Neural progenitor cell (in vitro differentiated cells): ENCODE measurements at regions not wholly inside any gene's neighbourhood (a gene's known extent, or its start where the extent isn't known, plus 50 kb on each side); places are given as distances from the start of the nearest gene placed in this dataset.

ENCODE experiments used
- DNase-seq: peaks from one replicate; pipeline ENCODE4 v3.0.0-alpha.2; 2016; ENCODE audit warnings: low spot score
- H2AFZ ChIP-seq: fragments of 200-600 bp; sonication (generic); replicated peaks from 2 replicates; pipeline ENCODE4 v1.6.1; 2016; ENCODE audit warnings: antibody characterized with exemption
- H3F3A ChIP-seq: fragments of 200-600 bp; sonication (generic); 2 replicates; pipeline ENCODE4 v1.6.1; 2016; ENCODE audit warnings: antibody characterized with exemption, low read depth
- H3K27ac ChIP-seq: fragments of 200-600 bp; sonication (generic); 2 replicates; pipeline ENCODE4 v1.5.1; 2016; ENCODE audit warnings: mild to moderate bottlenecking
- H3K27me3 ChIP-seq: fragments of 200-600 bp; sonication (generic); 2 replicates; pipeline ENCODE4 v1.6.1; 2016; ENCODE audit warnings: mild to moderate bottlenecking, moderate library complexity
- H3K36me3 ChIP-seq: fragments of 200-600 bp; sonication (generic); 2 replicates; pipeline ENCODE4 v1.5.1; 2016
- H3K4me1 ChIP-seq: fragments of 200-600 bp; sonication (generic); 2 replicates; pipeline ENCODE4 v1.6.1; 2016; ENCODE audit warnings: mixed run types
- H3K4me2 ChIP-seq: fragments of 200-600 bp; sonication (generic); 2 replicates; pipeline ENCODE4 v1.6.1; 2016
- H3K4me3 ChIP-seq: fragments of 200-600 bp; sonication (generic); 2 replicates; pipeline ENCODE4 v1.5.1; 2016
- H3K79me2 ChIP-seq: fragments of 200-600 bp; sonication (generic); 2 replicates; pipeline ENCODE4 v1.6.1; 2016; ENCODE audit warnings: low read depth
- H3K9ac ChIP-seq: fragments of 200-600 bp; sonication (generic); 2 replicates; pipeline ENCODE4 v1.6.1; 2016
- H3K9me3 ChIP-seq: fragments of 200-600 bp; sonication (generic); 2 replicates; pipeline ENCODE4 v1.5.1; 2016; ENCODE audit warnings: low read depth
- H4K20me1 ChIP-seq: fragments of 200-600 bp; sonication (generic); 2 replicates; pipeline ENCODE4 v1.6.1; 2016; ENCODE audit warnings: low read depth
- H3K27ac Mint-ChIP-seq: 3 replicates; pipeline ENCODE4 v1.8.0; 2021; ENCODE audit warnings: mixed read lengths
- H3K27me3 Mint-ChIP-seq: 2 replicates; pipeline ENCODE4 v1.8.0; 2022; ENCODE audit warnings: low read depth, mild to moderate bottlenecking, inconsistent platforms, moderate library complexity, mixed read lengths; ENCODE audit not compliant: insufficient read depth
- H3K36me3 Mint-ChIP-seq: 3 replicates; pipeline ENCODE4 v1.8.0; 2021; ENCODE audit warnings: mixed read lengths
- H3K4me1 Mint-ChIP-seq: 3 replicates; pipeline ENCODE4 v1.8.0; 2021; ENCODE audit warnings: mixed read lengths
- H3K4me3 Mint-ChIP-seq: 3 replicates; pipeline ENCODE4 v1.8.0; 2021; ENCODE audit warnings: mild to moderate bottlenecking, moderate library complexity, mixed read lengths
- H3K9me3 Mint-ChIP-seq: 3 replicates; pipeline ENCODE4 v1.8.0; 2020; ENCODE audit warnings: mixed read lengths
- EZH2 ChIP-seq: fragments of 200-600 bp; sonication (generic); IDR thresholded peaks from 2 replicates; pipeline ENCODE4 v1.6.1; 2017; ENCODE audit warnings: antibody characterized with exemption, mild to moderate bottlenecking, moderate library complexity
- EZH2phosphoT487 ChIP-seq: fragments of 200-600 bp; sonication (generic); IDR thresholded peaks from 2 replicates; pipeline ENCODE4 v1.6.1; 2017; ENCODE audit warnings: antibody characterized with exemption
- TF ChIP-seq, protein P1 (sequence below): fragments of 200-600 bp; sonication (generic); IDR thresholded peaks from 2 replicates; pipeline ENCODE4 v1.5.1; 2017; ENCODE audit warnings: antibody characterized with exemption, mild to moderate bottlenecking

DNA sequence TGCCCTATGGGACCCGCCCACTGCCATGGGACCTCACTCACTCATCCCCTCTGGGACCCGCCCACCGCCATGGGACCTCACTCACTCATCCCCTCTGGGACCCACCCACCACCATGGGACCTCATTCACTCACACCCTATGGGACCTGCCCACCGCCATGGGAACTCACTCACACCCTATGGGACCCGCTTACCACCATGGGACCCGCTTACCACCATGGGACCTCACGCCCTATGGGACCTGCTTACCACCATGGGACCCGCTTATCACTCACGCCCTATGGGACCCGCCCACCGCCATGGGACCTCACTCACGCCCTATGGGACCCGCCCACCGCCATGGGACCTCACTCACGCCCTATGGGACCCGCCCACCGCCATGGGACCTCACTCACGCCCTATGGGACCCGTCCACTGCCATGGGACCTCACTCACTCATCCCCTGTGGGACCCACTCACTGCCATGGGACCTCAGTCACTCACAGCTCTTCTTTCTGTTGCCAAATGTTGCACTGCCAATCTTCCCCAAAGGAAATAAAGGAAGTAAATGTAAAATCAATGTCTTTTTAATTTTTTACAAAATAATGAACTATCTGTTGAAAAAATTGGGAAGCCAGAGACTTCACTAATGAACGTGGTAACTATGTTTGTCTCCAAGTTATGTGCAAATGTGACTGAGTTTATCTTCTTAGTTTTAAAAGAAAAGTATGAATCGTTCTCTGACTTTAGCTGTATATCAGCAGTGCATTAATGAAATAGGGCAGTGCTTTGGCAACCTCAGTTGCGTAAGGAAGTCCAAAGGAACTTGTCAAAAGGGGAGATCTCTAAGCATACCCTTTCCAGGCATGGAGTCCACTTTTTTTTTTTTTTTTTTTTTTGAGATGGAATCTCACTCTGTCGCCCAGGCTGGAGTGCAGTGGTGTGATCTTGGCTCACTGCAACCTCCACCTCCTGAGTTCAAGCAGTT is 101.5 kb upstream of the MGAT5 start:
- Histone ChIP-seq H3K4me1 (peaks cover 29% of the 10 kb centered on the region), H3F3A (peaks cover 15% of the 10 kb centered on the region), H3K9me3 (no peaks in the 10 kb centered on the region), H2AFZ (no peak overlapping the region), H3K27me3 (no peaks in the 10 kb centered on the region), H3K79me2 (peaks cover 12% of the 10 kb centered on the region), H3K9ac (no peak overlapping the region), H3K36me3 (no peaks in the 10 kb centered on the region), H3K4me3 (no peak overlapping the region), H3K27ac (no peak overlapping the region), H3K4me2 (no peak overlapping the region), H4K20me1 (peaks cover 31% of the 10 kb centered on the region)
- Mint-ChIP-seq H3K27ac (no peak overlapping the region), H3K9me3 (peaks cover 5% of the 10 kb centered on the region), H3K4me1 (peaks cover 21% of the 10 kb centered on the region), H3K27me3 (peaks cover 2% of the 10 kb centered on the region), H3K4me3 (no peak overlapping the region), H3K36me3 (peaks cover 10% of the 10 kb centered on the region)
- DNase-seq, result no peak
- TF ChIP-seq EZH2phosphoT487, result no peak
- TF ChIP-seq, protein P1, sequence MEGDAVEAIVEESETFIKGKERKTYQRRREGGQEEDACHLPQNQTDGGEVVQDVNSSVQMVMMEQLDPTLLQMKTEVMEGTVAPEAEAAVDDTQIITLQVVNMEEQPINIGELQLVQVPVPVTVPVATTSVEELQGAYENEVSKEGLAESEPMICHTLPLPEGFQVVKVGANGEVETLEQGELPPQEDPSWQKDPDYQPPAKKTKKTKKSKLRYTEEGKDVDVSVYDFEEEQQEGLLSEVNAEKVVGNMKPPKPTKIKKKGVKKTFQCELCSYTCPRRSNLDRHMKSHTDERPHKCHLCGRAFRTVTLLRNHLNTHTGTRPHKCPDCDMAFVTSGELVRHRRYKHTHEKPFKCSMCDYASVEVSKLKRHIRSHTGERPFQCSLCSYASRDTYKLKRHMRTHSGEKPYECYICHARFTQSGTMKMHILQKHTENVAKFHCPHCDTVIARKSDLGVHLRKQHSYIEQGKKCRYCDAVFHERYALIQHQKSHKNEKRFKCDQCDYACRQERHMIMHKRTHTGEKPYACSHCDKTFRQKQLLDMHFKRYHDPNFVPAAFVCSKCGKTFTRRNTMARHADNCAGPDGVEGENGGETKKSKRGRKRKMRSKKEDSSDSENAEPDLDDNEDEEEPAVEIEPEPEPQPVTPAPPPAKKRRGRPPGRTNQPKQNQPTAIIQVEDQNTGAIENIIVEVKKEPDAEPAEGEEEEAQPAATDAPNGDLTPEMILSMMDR, result no peak
- no peak for TF ChIP-seq EZH2

DNA sequence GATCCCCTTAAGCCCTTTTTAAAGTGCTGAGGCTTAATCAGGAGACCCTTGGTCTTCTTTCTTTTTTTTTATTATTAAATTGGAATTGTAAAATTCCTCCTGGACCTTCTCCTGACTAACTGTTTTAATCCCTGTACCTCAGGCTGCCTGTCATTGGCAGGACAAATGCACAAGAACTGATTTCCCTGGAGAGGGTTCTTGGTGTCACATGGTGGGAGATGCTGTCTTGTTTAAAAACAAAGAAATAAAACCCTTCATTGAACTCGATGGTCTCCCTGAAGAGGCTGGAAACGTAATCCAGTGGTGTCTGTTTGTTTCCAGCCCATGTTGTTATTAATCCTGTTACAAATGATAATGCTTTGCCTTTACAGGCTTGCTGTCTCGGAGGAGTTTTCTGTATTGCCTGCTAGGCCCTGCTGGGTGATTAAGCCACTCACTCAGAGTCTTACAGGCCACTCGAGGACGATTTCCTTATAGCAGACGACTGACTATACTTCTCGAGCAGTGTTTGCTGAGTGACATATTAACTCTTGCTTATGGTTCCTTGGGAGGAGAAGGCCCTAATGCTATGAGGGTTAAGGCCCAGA is 100.5 kb upstream of the MGAT5 start:
- no peaks in the 10 kb centered on the region for H3K36me3 ChIP-seq
- Mint-ChIP-seq H3K4me3 (no peak overlapping the region), H3K9me3 (peaks cover 8% of the 10 kb centered on the region), H3K4me1 (peaks cover 17% of the 10 kb centered on the region), H3K27ac (no peak overlapping the region), H3K36me3 (peaks cover 10% of the 10 kb centered on the region), H3K27me3 (peaks cover 2% of the 10 kb centered on the region)
- H3F3A ChIP-seq, result peaks cover 15% of the 10 kb centered on the region
- no peak overlapping the region for H2AFZ ChIP-seq
- H3K4me2 ChIP-seq, result peak overlapping the region; percentile 2
- no peak overlapping the region for H3K27ac ChIP-seq
- H3K27me3 ChIP-seq, result no peaks in the 10 kb centered on the region
- H3K79me2 ChIP-seq, result peaks cover 13% of the 10 kb centered on the region
- H3K9ac ChIP-seq, result no peak overlapping the region
- H3K4me3 ChIP-seq, result no peak overlapping the region
- TF ChIP-seq EZH2phosphoT487 (peak; percentile 63), EZH2 (no peak)
- no peaks in the 10 kb centered on the region for H3K9me3 ChIP-seq
- peaks cover 21% of the 10 kb centered on the region for H4K20me1 ChIP-seq
- peaks cover 21% of the 10 kb centered on the region for H3K4me1 ChIP-seq
- peak; percentile 66 for DNase-seq

DNA sequence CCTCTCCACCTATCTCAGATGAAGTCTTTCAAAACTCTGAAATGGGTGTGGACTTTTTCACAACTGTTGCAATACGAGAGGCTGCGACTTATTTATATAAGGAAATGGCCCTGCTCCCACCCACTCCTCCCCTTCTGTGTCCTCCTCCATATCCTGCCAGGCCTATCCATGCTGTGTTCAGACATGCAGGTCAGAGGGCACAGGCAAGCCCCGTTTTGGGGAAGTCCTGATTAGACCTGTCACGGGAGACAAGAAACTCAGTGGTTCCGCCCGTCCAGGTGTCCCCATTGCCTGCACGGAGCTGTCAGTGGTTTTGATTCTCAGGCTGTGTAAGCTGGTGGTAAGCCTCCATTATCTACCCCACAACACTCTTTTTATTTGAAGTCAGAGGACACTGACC is 99.6 kb upstream of the MGAT5 start:
- no peaks in the 10 kb centered on the region for H3K27me3 ChIP-seq
- H3K9ac ChIP-seq, result no peak overlapping the region
- no peak overlapping the region for H3K4me2 ChIP-seq
- Mint-ChIP-seq H3K4me3 (no peak overlapping the region), H3K4me1 (peaks cover 20% of the 10 kb centered on the region), H3K27ac (no peak overlapping the region), H3K27me3 (peaks cover 2% of the 10 kb centered on the region), H3K9me3 (peaks cover 8% of the 10 kb centered on the region), H3K36me3 (peaks cover 10% of the 10 kb centered on the region)
- no peaks in the 10 kb centered on the region for H3K9me3 ChIP-seq
- H3F3A ChIP-seq, result peaks cover 15% of the 10 kb centered on the region
- DNase-seq, result no peak
- H3K36me3 ChIP-seq, result no peaks in the 10 kb centered on the region
- H3K4me3 ChIP-seq, result no peak overlapping the region
- H2AFZ ChIP-seq, result no peak overlapping the region
- H4K20me1 ChIP-seq, result peaks cover 21% of the 10 kb centered on the region
- H3K27ac ChIP-seq, result no peak overlapping the region
- H3K4me1 ChIP-seq, result peaks cover 21% of the 10 kb centered on the region
- TF ChIP-seq EZH2phosphoT487 (no peak), EZH2 (no peak)
- TF ChIP-seq, protein P1, result no peak
- H3K79me2 ChIP-seq, result peaks cover 13% of the 10 kb centered on the region

DNA sequence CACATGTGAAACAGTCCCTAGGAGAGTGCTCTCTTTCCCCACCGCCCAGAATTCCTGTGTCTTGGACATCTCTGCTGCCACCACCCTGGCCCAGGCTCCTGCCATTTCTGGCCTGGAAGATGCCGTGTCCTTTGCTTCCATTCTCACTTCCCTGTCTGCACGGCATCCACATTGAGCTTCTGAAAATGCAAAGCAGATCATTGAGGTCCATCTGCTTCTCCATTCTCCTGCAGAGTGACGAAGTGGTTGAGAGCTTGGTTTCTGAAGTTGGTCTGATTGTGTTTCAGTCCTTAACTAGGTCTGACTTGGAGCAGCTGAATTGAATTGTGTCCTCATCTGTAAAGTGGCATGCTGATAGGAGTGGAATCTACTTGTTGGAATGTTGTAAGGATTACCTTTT is 98.7 kb upstream of the MGAT5 start:
- peaks cover 2% of the 10 kb centered on the region for H3K27me3 Mint-ChIP-seq
- H4K20me1 ChIP-seq, result peaks cover 26% of the 10 kb centered on the region

More for the DNA sequence above, 98.7 kb upstream of the MGAT5 start:
- Histone ChIP-seq H3K9ac (no peak overlapping the region), H3K36me3 (no peaks in the 10 kb centered on the region), H3K9me3 (no peaks in the 10 kb centered on the region), H3K27me3 (no peaks in the 10 kb centered on the region), H3K79me2 (peaks cover 13% of the 10 kb centered on the region), H3K27ac (no peak overlapping the region), H3F3A (peaks cover 15% of the 10 kb centered on the region), H3K4me1 (peaks cover 28% of the 10 kb centered on the region), H2AFZ (no peak overlapping the region), H3K4me2 (no peak overlapping the region), H3K4me3 (no peak overlapping the region)
- no peak overlapping the region for H3K27ac Mint-ChIP-seq
- H3K4me3 Mint-ChIP-seq, result no peak overlapping the region
- H3K36me3 Mint-ChIP-seq, result peaks cover 10% of the 10 kb centered on the region
- no peak for DNase-seq
- peaks cover 25% of the 10 kb centered on the region for H3K4me1 Mint-ChIP-seq
- H3K9me3 Mint-ChIP-seq, result peaks cover 8% of the 10 kb centered on the region
- TF ChIP-seq, protein P1, result no peak
- no peak for TF ChIP-seq EZH2
- TF ChIP-seq EZH2phosphoT487, result no peak
